Spleen (tissue), 7 donors: ENCODE measurements at regions not wholly inside any gene's neighbourhood (a gene's known extent, or its start where the extent isn't known, plus 50 kb on each side); places are given as distances from the start of the nearest gene placed in this dataset.

Experiments
- CTCF ChIP-seq, 11 experiments: fragments of 200-600 bp in 7 of 11; fragments of 450-650 bp in 4 of 11; sonication (generic) in 4 of 11; IDR thresholded peaks in 8 of 11; conservative IDR thresholded peaks in 3 of 11; 1 replicate in 7 of 11; 2 replicates in 4 of 11; pipeline versions ENCODE4 v1.4.0 to v1.8.0; 2016 to 2021; ENCODE audit warnings: antibody characterized with exemption in 11 of 11, inconsistent platforms in 4 of 11, mild to moderate bottlenecking in 1 of 11
- POLR2A ChIP-seq, 3 donors: fragments of 450-650 bp; IDR thresholded peaks; one replicate each; pipeline ENCODE4 v1.5.1; 2017; ENCODE audit warnings: antibody characterized with exemption in 3 of 3, mild to moderate bottlenecking in 1 of 3
- donor health status: DM: no; HTN: no; CAD: no; lungs with moderate emphysema.
- donor health status: DM: no; HTN: no; CAD: no.
- donor health status: DM: no; HTN: no; CAD: no.

DNA sequence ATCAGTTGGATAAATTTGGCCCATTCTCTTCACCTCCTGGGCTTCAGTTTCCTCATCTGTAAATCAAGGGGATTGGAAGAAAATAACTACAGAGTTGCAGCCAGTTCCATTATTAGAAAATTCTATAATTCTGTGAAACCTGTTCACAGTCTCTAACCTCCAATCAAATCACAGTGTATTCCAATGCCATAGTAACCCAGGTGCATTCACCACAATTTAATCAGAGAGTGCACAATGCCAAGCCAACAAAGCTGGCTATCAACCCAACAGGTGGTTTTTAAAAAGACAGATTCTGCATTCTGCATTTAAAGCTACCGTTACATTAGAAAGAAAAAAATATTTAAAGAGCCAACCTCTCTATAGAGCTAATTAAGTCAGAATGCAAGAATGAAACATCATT is 308.6 kb downstream of the RNF144A start:
- TF ChIP-seq CTCF (IDR thresholded peaks at IDR 0.05 in 8 of 11, conservative IDR thresholded peaks at IDR 0.05 in 3 of 11) (no peak), POLR2A (IDR thresholded peaks at IDR 0.05) (no peak)
